ENCODE measurements at regions not wholly inside any gene's neighbourhood (a gene's known extent, or its start where the extent isn't known, plus 50 kb on each side); places are given as distances from the start of the nearest gene placed in this dataset.

GRCh38 chr20:5687884-5688283 is 62.3 kb upstream of the SHLD1 start:
- TF ChIP-seq EZH2phosphoT487 (IDR thresholded peaks at IDR 0.05; ENCODE audit: low read length): no peak
- TF ChIP-seq, protein P1, sequence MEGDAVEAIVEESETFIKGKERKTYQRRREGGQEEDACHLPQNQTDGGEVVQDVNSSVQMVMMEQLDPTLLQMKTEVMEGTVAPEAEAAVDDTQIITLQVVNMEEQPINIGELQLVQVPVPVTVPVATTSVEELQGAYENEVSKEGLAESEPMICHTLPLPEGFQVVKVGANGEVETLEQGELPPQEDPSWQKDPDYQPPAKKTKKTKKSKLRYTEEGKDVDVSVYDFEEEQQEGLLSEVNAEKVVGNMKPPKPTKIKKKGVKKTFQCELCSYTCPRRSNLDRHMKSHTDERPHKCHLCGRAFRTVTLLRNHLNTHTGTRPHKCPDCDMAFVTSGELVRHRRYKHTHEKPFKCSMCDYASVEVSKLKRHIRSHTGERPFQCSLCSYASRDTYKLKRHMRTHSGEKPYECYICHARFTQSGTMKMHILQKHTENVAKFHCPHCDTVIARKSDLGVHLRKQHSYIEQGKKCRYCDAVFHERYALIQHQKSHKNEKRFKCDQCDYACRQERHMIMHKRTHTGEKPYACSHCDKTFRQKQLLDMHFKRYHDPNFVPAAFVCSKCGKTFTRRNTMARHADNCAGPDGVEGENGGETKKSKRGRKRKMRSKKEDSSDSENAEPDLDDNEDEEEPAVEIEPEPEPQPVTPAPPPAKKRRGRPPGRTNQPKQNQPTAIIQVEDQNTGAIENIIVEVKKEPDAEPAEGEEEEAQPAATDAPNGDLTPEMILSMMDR (IDR thresholded peaks at IDR 0.05; ENCODE audit: low read length): no peak
- no peak for TF ChIP-seq EZH2 (optimal IDR thresholded peaks at IDR 0.05; ENCODE audit: low read depth, low read length)

Measured in MM.1S (cell line).